Breast epithelium (tissue), 4 donors: ENCODE measurements at regions not wholly inside any gene's neighbourhood (a gene's known extent, or its start where the extent isn't known, plus 50 kb on each side); places are given as distances from the start of the nearest gene placed in this dataset.

Experiments
- DNase-seq, 2 donors: peaks; one replicate each; pipeline ENCODE4 v3.0.0-alpha.2; 2019; ENCODE audit warnings: low spot score in 2 of 2
- H3K27ac ChIP-seq, 2 donors: fragments of 200-600 bp; sonication (generic) in 1 of 2; one replicate each; pipeline ENCODE4 v1.5.1; 2016 to 2019; ENCODE audit warnings: mild to moderate bottlenecking in 1 of 2
- H3K27me3 ChIP-seq, 2 donors: fragments of 200-600 bp; sonication (generic) in 1 of 2; one replicate each; pipeline versions ENCODE4 v1.5.1 to v1.6.0; 2017 to 2019; ENCODE audit warnings: control low read depth in 1 of 2, mild to moderate bottlenecking in 1 of 2
- H3K36me3 ChIP-seq: fragments of 200-600 bp; one replicate; pipeline ENCODE4 v1.5.1; 2019
- H3K4me1 ChIP-seq, 2 donors: fragments of 200-600 bp; sonication (generic); one replicate each; pipeline ENCODE4 v1.5.1; 2016 to 2019; ENCODE audit warnings: control low read depth in 1 of 2
- H3K4me3 ChIP-seq, 3 donors: fragments of 200-600 bp; sonication (generic); 1 replicate in 2 of 3; 2 replicates in 1 of 3; pipeline ENCODE4 v1.5.1; 2016 to 2019; ENCODE audit warnings: mild to moderate bottlenecking in 3 of 3, moderate library complexity in 2 of 3
- H3K9me3 ChIP-seq, 2 donors: fragments of 200-600 bp; sonication (generic) in 1 of 2; one replicate each; pipeline ENCODE4 v1.5.1; 2016 to 2019; ENCODE audit warnings: control low read depth in 1 of 2
- POLR2A ChIP-seq: fragments of 450-650 bp; IDR thresholded peaks from one replicate; pipeline ENCODE4 v1.6.1; 2016; ENCODE audit warnings: antibody characterized with exemption, mild to moderate bottlenecking, moderate library complexity
- POLR2AphosphoS5 ChIP-seq, 3 donors: sonication (generic); formaldehyde crosslinking; IDR thresholded peaks; one replicate each; pipeline ENCODE4 v1.6.1; 2017; ENCODE audit warnings: antibody characterized with exemption in 3 of 3
- intact Hi-C: fragments of 100-400 bp; cut with DNase I; formaldehyde crosslinking; loops from one replicate; pipeline ENCODE4 v1.15.1; 2023; ENCODE audit warnings: low total_unique reads
- TF ChIP-seq, protein P1 (sequence below), 3 donors: fragments of 450-650 bp; IDR thresholded peaks; one replicate each; pipeline ENCODE4 v1.5.1; 2016 to 2017; ENCODE audit warnings: antibody characterized with exemption in 3 of 3, mild to moderate bottlenecking in 3 of 3, moderate library complexity in 3 of 3

DNA sequence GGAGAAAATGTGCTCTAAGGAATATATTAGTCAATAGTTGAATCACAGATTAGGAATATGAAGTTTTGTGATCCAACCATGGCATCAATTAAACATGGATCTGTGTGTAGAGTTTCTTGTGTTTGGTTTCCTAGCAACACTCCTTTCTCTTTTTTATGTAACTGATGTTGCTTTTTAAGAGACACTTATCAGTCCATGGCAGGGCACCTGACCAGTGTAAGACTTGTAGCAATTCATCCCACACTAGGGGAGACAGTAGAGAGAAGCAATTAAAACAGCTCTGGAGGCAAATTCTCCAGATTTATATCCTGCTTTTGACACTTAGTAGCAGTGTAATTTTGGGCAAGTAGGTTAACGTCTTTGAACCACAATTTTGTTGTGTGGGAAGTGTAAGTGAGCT lies 1229.0 kb downstream of the PCDH9 start:
- Histone ChIP-seq H3K4me3 (no peak overlapping the region), H3K4me1 (no peaks in the 10 kb centered on the region), H3K9me3 (peaks cover 0 to 6% of the 10 kb centered on the region in 2 donors), H3K27ac (no peak overlapping the region), H3K36me3 (no peaks in the 10 kb centered on the region), H3K27me3 (no peaks in the 10 kb centered on the region)
- TF ChIP-seq POLR2A (no peak), POLR2AphosphoS5 (IDR thresholded peaks at IDR 0.05) (no peak)
- TF ChIP-seq, protein P1, sequence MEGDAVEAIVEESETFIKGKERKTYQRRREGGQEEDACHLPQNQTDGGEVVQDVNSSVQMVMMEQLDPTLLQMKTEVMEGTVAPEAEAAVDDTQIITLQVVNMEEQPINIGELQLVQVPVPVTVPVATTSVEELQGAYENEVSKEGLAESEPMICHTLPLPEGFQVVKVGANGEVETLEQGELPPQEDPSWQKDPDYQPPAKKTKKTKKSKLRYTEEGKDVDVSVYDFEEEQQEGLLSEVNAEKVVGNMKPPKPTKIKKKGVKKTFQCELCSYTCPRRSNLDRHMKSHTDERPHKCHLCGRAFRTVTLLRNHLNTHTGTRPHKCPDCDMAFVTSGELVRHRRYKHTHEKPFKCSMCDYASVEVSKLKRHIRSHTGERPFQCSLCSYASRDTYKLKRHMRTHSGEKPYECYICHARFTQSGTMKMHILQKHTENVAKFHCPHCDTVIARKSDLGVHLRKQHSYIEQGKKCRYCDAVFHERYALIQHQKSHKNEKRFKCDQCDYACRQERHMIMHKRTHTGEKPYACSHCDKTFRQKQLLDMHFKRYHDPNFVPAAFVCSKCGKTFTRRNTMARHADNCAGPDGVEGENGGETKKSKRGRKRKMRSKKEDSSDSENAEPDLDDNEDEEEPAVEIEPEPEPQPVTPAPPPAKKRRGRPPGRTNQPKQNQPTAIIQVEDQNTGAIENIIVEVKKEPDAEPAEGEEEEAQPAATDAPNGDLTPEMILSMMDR (IDR thresholded peaks at IDR 0.05): no peak
- intact Hi-C loops: no loop called here
- DNase-seq: no peak

GRCh38 chr13:65999411-65999810 lies 1230.7 kb downstream of the PCDH9 start:
- H3K36me3 ChIP-seq: no peaks in the 10 kb centered on the region
- TF ChIP-seq POLR2A: no peak
- TF ChIP-seq, protein P1 (IDR thresholded peaks at IDR 0.05): no peak
- no peak for TF ChIP-seq POLR2AphosphoS5 (IDR thresholded peaks at IDR 0.05)
- H3K27me3 ChIP-seq: no peaks in the 10 kb centered on the region
- intact Hi-C loops: no loop called here
- no peak overlapping the region for H3K4me3 ChIP-seq
- peaks cover 0 to 6% of the 10 kb centered on the region in 2 donors for H3K9me3 ChIP-seq
- no peak overlapping the region for H3K27ac ChIP-seq
- no peak for DNase-seq
- H3K4me1 ChIP-seq: no peaks in the 10 kb centered on the region

GRCh38 chr13:65990684-65991083 lies 1239.5 kb downstream of the PCDH9 start:
- Histone ChIP-seq H3K36me3 (peaks cover 7% of the 10 kb centered on the region), H3K4me3 (no peak overlapping the region), H3K9me3 (no peaks in the 10 kb centered on the region), H3K27ac (no peak overlapping the region), H3K27me3 (no peaks in the 10 kb centered on the region), H3K4me1 (no peaks in the 10 kb centered on the region)
- intact Hi-C loops: no loop called here
- no peak for TF ChIP-seq POLR2AphosphoS5 (IDR thresholded peaks at IDR 0.05)
- TF ChIP-seq, protein P1 (IDR thresholded peaks at IDR 0.05): no peak
- TF ChIP-seq POLR2A: no peak
- DNase-seq: no peak

DNA sequence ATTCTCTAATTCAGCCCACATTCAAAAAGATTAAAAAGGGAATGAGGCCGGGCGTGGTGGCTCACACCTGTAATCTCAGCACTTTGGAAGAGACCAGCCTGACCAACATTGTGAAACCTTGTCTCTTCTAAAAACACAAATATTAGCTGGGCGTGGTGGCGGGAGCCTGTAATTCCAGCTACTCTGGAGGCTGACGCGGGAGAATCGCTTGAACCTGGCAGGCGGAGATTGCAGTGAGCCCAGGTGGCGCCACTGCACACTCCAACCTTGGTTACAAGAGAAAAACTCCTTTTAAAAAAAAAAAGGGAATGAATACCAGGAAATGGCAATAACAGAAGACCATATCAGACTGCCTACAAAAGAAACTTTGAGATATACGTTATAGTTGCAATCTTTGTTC lies 1244.5 kb downstream of the PCDH9 start:
- H3K27me3 ChIP-seq: no peaks in the 10 kb centered on the region
- H3K36me3 ChIP-seq: peaks cover 7% of the 10 kb centered on the region
- TF ChIP-seq, protein P1 (IDR thresholded peaks at IDR 0.05): no peak
- TF ChIP-seq POLR2A: no peak
- no peak for TF ChIP-seq POLR2AphosphoS5 (IDR thresholded peaks at IDR 0.05)
- no peak for DNase-seq
- no peak overlapping the region for H3K4me3 ChIP-seq
- H3K4me1 ChIP-seq: no peaks in the 10 kb centered on the region
- intact Hi-C loops: no loop called here
- H3K27ac ChIP-seq: no peak overlapping the region
- no peaks in the 10 kb centered on the region for H3K9me3 ChIP-seq

DNA sequence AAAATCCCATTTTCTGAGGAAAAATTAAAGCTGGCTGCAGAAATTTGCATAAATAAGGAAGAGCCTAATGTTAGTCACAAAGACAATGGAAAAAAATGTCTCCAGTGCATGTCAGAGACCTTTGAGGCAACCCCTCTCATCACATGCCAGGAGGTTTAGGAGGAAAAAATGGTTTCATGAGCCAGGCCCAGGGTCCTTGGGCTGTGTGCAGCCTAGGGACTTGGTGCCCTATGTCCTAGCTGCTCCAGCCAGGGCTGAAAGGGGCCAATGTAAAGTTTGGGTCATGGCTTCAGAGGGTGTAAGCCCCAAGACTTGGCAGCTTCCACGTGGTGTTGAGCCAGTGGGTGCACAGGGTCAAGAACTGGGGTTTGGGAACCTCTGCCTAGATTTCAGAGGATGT lies 1252.6 kb downstream of the PCDH9 start:
- H3K9me3 ChIP-seq: no peaks in the 10 kb centered on the region
- TF ChIP-seq, protein P1 (IDR thresholded peaks at IDR 0.05): no peak
- TF ChIP-seq POLR2A: no peak
- no peak for TF ChIP-seq POLR2AphosphoS5 (IDR thresholded peaks at IDR 0.05)
- no peaks in the 10 kb centered on the region for H3K36me3 ChIP-seq
- intact Hi-C loops: no loop called here
- H3K4me1 ChIP-seq: no peaks in the 10 kb centered on the region
- H3K27ac ChIP-seq: no peak overlapping the region
- no peaks in the 10 kb centered on the region for H3K27me3 ChIP-seq
- DNase-seq: no peak
- H3K4me3 ChIP-seq: no peak overlapping the region
